Central memory CD8-positive, alpha-beta T cell (primary cell): ENCODE measurements at regions not wholly inside any gene's neighbourhood (a gene's known extent, or its start where the extent isn't known, plus 50 kb on each side); places are given as distances from the start of the nearest gene placed in this dataset.

Experiments used
- ATAC-seq: fragments of 150-1000 bp; cut with Tn5 transposase; replicated peaks from 2 replicates; pipeline ENCODE4 v1.10.0; 2022; ENCODE audit warnings: mild to moderate bottlenecking, moderate FRiP score, moderate number of reproducible peaks; ENCODE audit not compliant: poor library complexity, severe bottlenecking; ENCODE audit errors: extremely low read depth
- DNase-seq, 2 donors: peaks; one replicate each; pipeline ENCODE4 v3.0.0; 2021; ENCODE audit warnings: low spot score in 2 of 2
- H3K27ac Mint-ChIP-seq: one replicate; pipeline ENCODE4 v1.8.0; 2022; ENCODE audit warnings: low read depth, mild to moderate bottlenecking, moderate library complexity, mixed read lengths
- H3K27me3 Mint-ChIP-seq: one replicate; pipeline ENCODE4 v1.8.0; 2022; ENCODE audit warnings: mixed read lengths
- H3K36me3 Mint-ChIP-seq: one replicate; pipeline ENCODE4 v1.8.0; 2022; ENCODE audit warnings: mild to moderate bottlenecking, moderate library complexity, mixed read lengths; ENCODE audit not compliant: insufficient read depth
- H3K4me1 Mint-ChIP-seq: one replicate; pipeline ENCODE4 v1.8.0; 2022; ENCODE audit warnings: mixed read lengths
- H3K4me3 Mint-ChIP-seq: one replicate; pipeline ENCODE4 v1.8.0; 2022; ENCODE audit warnings: mild to moderate bottlenecking, moderate library complexity, mixed read lengths
- H3K9me3 Mint-ChIP-seq: one replicate; pipeline ENCODE4 v1.8.0; 2022; ENCODE audit warnings: mixed read lengths

GRCh38 chr5:86974955-86975354, 292.7 kb upstream of the RASA1 start:
- ATAC-seq (peak; percentile 28), DNase-seq (no peak)
- peaks cover 11% of the 10 kb centered on the region for H3K4me1 Mint-ChIP-seq
- no peak overlapping the region for H3K4me3 Mint-ChIP-seq
- H3K27ac Mint-ChIP-seq = no peak overlapping the region
- peaks cover 46% of the 10 kb centered on the region for H3K27me3 Mint-ChIP-seq
- H3K9me3 Mint-ChIP-seq = no peaks in the 10 kb centered on the region
- H3K36me3 Mint-ChIP-seq = peaks cover 3% of the 10 kb centered on the region

- ATAC-seq = no peak
Observed at GRCh38 chr5:86977190-86977589, 290.5 kb upstream of the RASA1 start.

GRCh38 chr5:86977808-86978207, 289.9 kb upstream of the RASA1 start:
- H3K4me3 Mint-ChIP-seq = no peak overlapping the region

More at GRCh38 chr5:86977190-86977589, 290.5 kb upstream of the RASA1 start:
- H3K36me3 Mint-ChIP-seq = no peaks in the 10 kb centered on the region
- no peak for DNase-seq
- H3K9me3 Mint-ChIP-seq = no peaks in the 10 kb centered on the region
- H3K4me1 Mint-ChIP-seq = no peaks in the 10 kb centered on the region
- no peak overlapping the region for H3K4me3 Mint-ChIP-seq
- peaks cover 42% of the 10 kb centered on the region for H3K27me3 Mint-ChIP-seq
- H3K27ac Mint-ChIP-seq = no peak overlapping the region

GRCh38 chr5:86979811-86980411, 287.8 kb upstream of the RASA1 start:
- peak overlapping the region; percentile 42 for H3K27ac Mint-ChIP-seq
- H3K9me3 Mint-ChIP-seq = no peaks in the 10 kb centered on the region
- peaks cover 42% of the 10 kb centered on the region for H3K27me3 Mint-ChIP-seq
- DNase-seq (no peak), ATAC-seq (no peak)
- no peak overlapping the region for H3K4me3 Mint-ChIP-seq
- H3K4me1 Mint-ChIP-seq = no peaks in the 10 kb centered on the region
- H3K36me3 Mint-ChIP-seq = no peaks in the 10 kb centered on the region

More at GRCh38 chr5:86977808-86978207, 289.9 kb upstream of the RASA1 start:
- Mint-ChIP-seq H3K27ac (no peak overlapping the region), H3K9me3 (no peaks in the 10 kb centered on the region), H3K36me3 (no peaks in the 10 kb centered on the region), H3K27me3 (peaks cover 42% of the 10 kb centered on the region), H3K4me1 (no peaks in the 10 kb centered on the region)
- DNase-seq (no peak), ATAC-seq (no peak)

- ATAC-seq (no peak), DNase-seq (no peak)
- Mint-ChIP-seq H3K4me1 (no peaks in the 10 kb centered on the region), H3K9me3 (no peaks in the 10 kb centered on the region), H3K27me3 (peaks cover 26% of the 10 kb centered on the region), H3K36me3 (no peaks in the 10 kb centered on the region), H3K4me3 (no peak overlapping the region), H3K27ac (no peak overlapping the region)
Observed at GRCh38 chr5:86981898-86982297, 285.8 kb upstream of the RASA1 start.

- Mint-ChIP-seq H3K27me3 (peaks cover 15% of the 10 kb centered on the region), H3K4me1 (no peaks in the 10 kb centered on the region), H3K4me3 (no peak overlapping the region), H3K9me3 (no peaks in the 10 kb centered on the region), H3K36me3 (no peaks in the 10 kb centered on the region), H3K27ac (no peak overlapping the region)
- ATAC-seq (no peak), DNase-seq (no peak)
Observed at GRCh38 chr5:86983208-86983607, 284.5 kb upstream of the RASA1 start.

GRCh38 chr5:86986837-86987236, 280.8 kb upstream of the RASA1 start:
- Mint-ChIP-seq H3K4me3 (no peak overlapping the region), H3K27me3 (no peaks in the 10 kb centered on the region), H3K9me3 (no peaks in the 10 kb centered on the region), H3K4me1 (no peaks in the 10 kb centered on the region), H3K27ac (no peak overlapping the region), H3K36me3 (no peaks in the 10 kb centered on the region)
- no peak for ATAC-seq
- no peak for DNase-seq

- no peaks in the 10 kb centered on the region for H3K9me3 Mint-ChIP-seq
- no peak overlapping the region for H3K4me3 Mint-ChIP-seq
- DNase-seq (no peak), ATAC-seq (no peak)
- no peak overlapping the region for H3K27ac Mint-ChIP-seq
- H3K36me3 Mint-ChIP-seq = no peaks in the 10 kb centered on the region
- no peaks in the 10 kb centered on the region for H3K4me1 Mint-ChIP-seq
- H3K27me3 Mint-ChIP-seq = peaks cover 15% of the 10 kb centered on the region
Observed at GRCh38 chr5:86997516-86997915, 270.2 kb upstream of the RASA1 start.

GRCh38 chr5:86999951-87000350, 267.7 kb upstream of the RASA1 start:
- no peak for ATAC-seq

GRCh38 chr5:87002485-87002884, 265.2 kb upstream of the RASA1 start:
- H3K36me3 Mint-ChIP-seq = peaks cover 2% of the 10 kb centered on the region
- H3K27ac Mint-ChIP-seq = no peak overlapping the region
- H3K9me3 Mint-ChIP-seq = no peaks in the 10 kb centered on the region
- no peak overlapping the region for H3K4me3 Mint-ChIP-seq
- ATAC-seq = no peak
- H3K4me1 Mint-ChIP-seq = no peaks in the 10 kb centered on the region
- DNase-seq = no peak
- H3K27me3 Mint-ChIP-seq = peaks cover 12% of the 10 kb centered on the region

More at GRCh38 chr5:86999951-87000350, 267.7 kb upstream of the RASA1 start:
- DNase-seq = no peak
- Mint-ChIP-seq H3K27ac (no peak overlapping the region), H3K27me3 (peaks cover 15% of the 10 kb centered on the region), H3K4me3 (no peak overlapping the region), H3K4me1 (no peaks in the 10 kb centered on the region), H3K36me3 (peaks cover 2% of the 10 kb centered on the region), H3K9me3 (no peaks in the 10 kb centered on the region)

- DNase-seq = no peak
- H3K36me3 Mint-ChIP-seq = peaks cover 2% of the 10 kb centered on the region
- H3K4me1 Mint-ChIP-seq = no peaks in the 10 kb centered on the region
- H3K4me3 Mint-ChIP-seq = no peak overlapping the region
- H3K27ac Mint-ChIP-seq = no peak overlapping the region
- no peaks in the 10 kb centered on the region for H3K27me3 Mint-ChIP-seq
- no peak for ATAC-seq
- H3K9me3 Mint-ChIP-seq = no peaks in the 10 kb centered on the region
Observed at GRCh38 chr5:87004101-87004500, 263.6 kb upstream of the RASA1 start.

- peaks cover 2% of the 10 kb centered on the region for H3K36me3 Mint-ChIP-seq
- ATAC-seq = no peak
- H3K27me3 Mint-ChIP-seq = no peaks in the 10 kb centered on the region
- no peak for DNase-seq
- no peak overlapping the region for H3K4me3 Mint-ChIP-seq
- no peaks in the 10 kb centered on the region for H3K9me3 Mint-ChIP-seq
- no peak overlapping the region for H3K27ac Mint-ChIP-seq
- H3K4me1 Mint-ChIP-seq = no peaks in the 10 kb centered on the region
Observed at GRCh38 chr5:87007737-87008136, 259.9 kb upstream of the RASA1 start.

- Mint-ChIP-seq H3K9me3 (no peaks in the 10 kb centered on the region), H3K4me3 (no peak overlapping the region), H3K27ac (no peak overlapping the region), H3K27me3 (no peaks in the 10 kb centered on the region), H3K36me3 (peaks cover 2% of the 10 kb centered on the region), H3K4me1 (no peaks in the 10 kb centered on the region)
- no peak for DNase-seq
- ATAC-seq = no peak
Observed at GRCh38 chr5:87008751-87009560, 258.7 kb upstream of the RASA1 start.
